ENCODE measurements at regions not wholly inside any gene's neighbourhood (a gene's known extent, or its start where the extent isn't known, plus 50 kb on each side); places are given as distances from the start of the nearest gene placed in this dataset.

DNA sequence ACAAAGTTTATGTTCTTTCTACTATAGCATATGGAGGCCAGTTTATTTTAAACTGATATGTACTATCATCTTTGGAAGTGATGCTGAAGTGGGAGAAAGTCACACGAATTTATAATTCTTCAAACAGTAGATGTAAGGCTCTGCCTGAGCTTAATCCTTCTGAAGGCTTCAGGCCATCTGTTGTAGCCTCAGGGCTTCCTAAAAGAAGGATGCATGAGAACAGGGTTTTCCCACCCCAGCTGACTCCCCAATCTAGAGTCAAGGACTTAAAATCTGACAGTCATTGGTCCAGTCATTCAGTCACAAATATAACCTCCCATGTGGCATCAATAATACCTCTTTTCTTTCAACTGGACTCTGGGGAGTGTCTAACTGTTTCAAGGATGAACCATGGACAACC is 330.5 kb downstream of the KCNS3 start (continued):
- TF ChIP-seq, protein P1, sequence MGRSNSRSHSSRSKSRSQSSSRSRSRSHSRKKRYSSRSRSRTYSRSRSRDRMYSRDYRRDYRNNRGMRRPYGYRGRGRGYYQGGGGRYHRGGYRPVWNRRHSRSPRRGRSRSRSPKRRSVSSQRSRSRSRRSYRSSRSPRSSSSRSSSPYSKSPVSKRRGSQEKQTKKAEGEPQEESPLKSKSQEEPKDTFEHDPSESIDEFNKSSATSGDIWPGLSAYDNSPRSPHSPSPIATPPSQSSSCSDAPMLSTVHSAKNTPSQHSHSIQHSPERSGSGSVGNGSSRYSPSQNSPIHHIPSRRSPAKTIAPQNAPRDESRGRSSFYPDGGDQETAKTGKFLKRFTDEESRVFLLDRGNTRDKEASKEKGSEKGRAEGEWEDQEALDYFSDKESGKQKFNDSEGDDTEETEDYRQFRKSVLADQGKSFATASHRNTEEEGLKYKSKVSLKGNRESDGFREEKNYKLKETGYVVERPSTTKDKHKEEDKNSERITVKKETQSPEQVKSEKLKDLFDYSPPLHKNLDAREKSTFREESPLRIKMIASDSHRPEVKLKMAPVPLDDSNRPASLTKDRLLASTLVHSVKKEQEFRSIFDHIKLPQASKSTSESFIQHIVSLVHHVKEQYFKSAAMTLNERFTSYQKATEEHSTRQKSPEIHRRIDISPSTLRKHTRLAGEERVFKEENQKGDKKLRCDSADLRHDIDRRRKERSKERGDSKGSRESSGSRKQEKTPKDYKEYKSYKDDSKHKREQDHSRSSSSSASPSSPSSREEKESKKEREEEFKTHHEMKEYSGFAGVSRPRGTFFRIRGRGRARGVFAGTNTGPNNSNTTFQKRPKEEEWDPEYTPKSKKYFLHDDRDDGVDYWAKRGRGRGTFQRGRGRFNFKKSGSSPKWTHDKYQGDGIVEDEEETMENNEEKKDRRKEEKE (IDR thresholded peaks at IDR 0.05): no peak
- TF ChIP-seq ZNF622 (IDR thresholded peaks at IDR 0.05): no peak
- TF ChIP-seq NR2C2 (IDR thresholded peaks at IDR 0.05; ENCODE audit: borderline replicate concordance, control insufficient read depth, insufficient read length, low read depth): no peak

DNA sequence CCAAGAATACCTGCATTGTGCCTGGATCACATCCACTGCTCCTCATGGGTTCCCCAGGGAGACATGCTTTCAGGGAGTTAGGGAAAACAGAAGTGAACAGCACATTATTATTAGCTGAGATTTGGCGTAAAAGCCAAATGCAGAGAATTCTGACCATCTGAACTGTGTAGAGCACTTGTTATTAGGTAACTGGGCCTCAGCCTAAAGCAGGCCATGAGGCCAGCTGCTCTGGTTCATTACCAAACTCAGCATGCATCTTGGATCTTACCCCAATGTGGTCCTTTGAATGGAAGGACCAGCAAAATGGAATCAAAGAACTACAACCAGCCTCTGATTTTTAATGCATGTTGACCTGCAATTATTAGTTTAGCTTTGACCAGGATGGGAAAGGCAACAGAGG is 322.3 kb downstream of the KCNS3 start:
- WGBS (ENCODE audit: insufficient coverage, insufficient replicate concordance, low lambda C conversion rate, missing lambda C conversion rate): 47% methylated on average over 1 of the region's 1 CpG
- Histone ChIP-seq H3K79me2 (ENCODE audit: control insufficient read depth, insufficient read depth, low read length) (no peaks in the 10 kb centered on the region), H3K36me3 (ENCODE audit: control insufficient read depth in 2 of 2, insufficient read depth in 2 of 2, low read length in 1 of 2) (no peaks in the 10 kb centered on the region), H3K4me1 (ENCODE audit: control insufficient read depth, insufficient read depth, low read length) (no peaks in the 10 kb centered on the region), H3K9ac (ENCODE audit: control insufficient read depth, insufficient read depth, low read length) (no peak overlapping the region), H3K4me2 (ENCODE audit: control insufficient read depth, insufficient read depth) (no peak overlapping the region), H3K27ac (ENCODE audit: control insufficient read depth, insufficient read depth) (no peak overlapping the region), H4K20me1 (ENCODE audit: control insufficient read depth, insufficient read depth) (no peaks in the 10 kb centered on the region), H3K4me3 (no peak overlapping the region), H3K27me3 (replicated peaks in 1 of 2; ENCODE audit: control insufficient read depth in 2 of 2, insufficient read depth in 2 of 2, low read length in 1 of 2) (peaks cover 0 to 2% of the 10 kb centered on the region in 2 experiments; a peak in 1 of 4 replicates), H2AFZ (ENCODE audit: control insufficient read depth, low read depth, low read length) (no peak overlapping the region), H3K9me3 (replicated peaks; ENCODE audit: control insufficient read depth, insufficient read depth, low read length) (no peaks in the 10 kb centered on the region)
- SMC1A ChIA-PET (ENCODE audit: uncharacterized antibody, unreplicated experiment): no interaction called here
- in situ Hi-C loops (cut with MboI): no loop called here
- DNase-seq (ENCODE audit: low read depth, low spot score) (no peak), FAIRE-seq (no peak), ATAC-seq (no peak)
- POLR2A ChIA-PET: no interaction called here
- RAD21 ChIA-PET (ENCODE audit: unreplicated experiment): no interaction called here
- CTCF ChIA-PET: no interaction called here
- intact Hi-C loops (cut with micrococcal nuclease; ENCODE audit: unreplicated experiment): no loop called here
- BruUV-seq (replicated peaks): no TSS peak
- no peak for TF ChIP-seq JUND (IDR thresholded peaks at IDR 0.05; ENCODE audit: low read depth, low read length)
- no peak for TF ChIP-seq BHLHE40 (IDR thresholded peaks at IDR 0.05; ENCODE audit: borderline replicate concordance in 1 of 2, low read depth in 2 of 2, low read length in 1 of 2)
- no peak for TF ChIP-seq RB1 (IDR thresholded peaks at IDR 0.05; ENCODE audit: borderline replicate concordance)
- TF ChIP-seq, protein P2, sequence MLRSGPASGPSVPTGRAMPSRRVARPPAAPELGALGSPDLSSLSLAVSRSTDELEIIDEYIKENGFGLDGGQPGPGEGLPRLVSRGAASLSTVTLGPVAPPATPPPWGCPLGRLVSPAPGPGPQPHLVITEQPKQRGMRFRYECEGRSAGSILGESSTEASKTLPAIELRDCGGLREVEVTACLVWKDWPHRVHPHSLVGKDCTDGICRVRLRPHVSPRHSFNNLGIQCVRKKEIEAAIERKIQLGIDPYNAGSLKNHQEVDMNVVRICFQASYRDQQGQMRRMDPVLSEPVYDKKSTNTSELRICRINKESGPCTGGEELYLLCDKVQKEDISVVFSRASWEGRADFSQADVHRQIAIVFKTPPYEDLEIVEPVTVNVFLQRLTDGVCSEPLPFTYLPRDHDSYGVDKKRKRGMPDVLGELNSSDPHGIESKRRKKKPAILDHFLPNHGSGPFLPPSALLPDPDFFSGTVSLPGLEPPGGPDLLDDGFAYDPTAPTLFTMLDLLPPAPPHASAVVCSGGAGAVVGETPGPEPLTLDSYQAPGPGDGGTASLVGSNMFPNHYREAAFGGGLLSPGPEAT (IDR thresholded peaks at IDR 0.05; ENCODE audit: low read depth): no peak
- TF ChIP-seq, protein P3, sequence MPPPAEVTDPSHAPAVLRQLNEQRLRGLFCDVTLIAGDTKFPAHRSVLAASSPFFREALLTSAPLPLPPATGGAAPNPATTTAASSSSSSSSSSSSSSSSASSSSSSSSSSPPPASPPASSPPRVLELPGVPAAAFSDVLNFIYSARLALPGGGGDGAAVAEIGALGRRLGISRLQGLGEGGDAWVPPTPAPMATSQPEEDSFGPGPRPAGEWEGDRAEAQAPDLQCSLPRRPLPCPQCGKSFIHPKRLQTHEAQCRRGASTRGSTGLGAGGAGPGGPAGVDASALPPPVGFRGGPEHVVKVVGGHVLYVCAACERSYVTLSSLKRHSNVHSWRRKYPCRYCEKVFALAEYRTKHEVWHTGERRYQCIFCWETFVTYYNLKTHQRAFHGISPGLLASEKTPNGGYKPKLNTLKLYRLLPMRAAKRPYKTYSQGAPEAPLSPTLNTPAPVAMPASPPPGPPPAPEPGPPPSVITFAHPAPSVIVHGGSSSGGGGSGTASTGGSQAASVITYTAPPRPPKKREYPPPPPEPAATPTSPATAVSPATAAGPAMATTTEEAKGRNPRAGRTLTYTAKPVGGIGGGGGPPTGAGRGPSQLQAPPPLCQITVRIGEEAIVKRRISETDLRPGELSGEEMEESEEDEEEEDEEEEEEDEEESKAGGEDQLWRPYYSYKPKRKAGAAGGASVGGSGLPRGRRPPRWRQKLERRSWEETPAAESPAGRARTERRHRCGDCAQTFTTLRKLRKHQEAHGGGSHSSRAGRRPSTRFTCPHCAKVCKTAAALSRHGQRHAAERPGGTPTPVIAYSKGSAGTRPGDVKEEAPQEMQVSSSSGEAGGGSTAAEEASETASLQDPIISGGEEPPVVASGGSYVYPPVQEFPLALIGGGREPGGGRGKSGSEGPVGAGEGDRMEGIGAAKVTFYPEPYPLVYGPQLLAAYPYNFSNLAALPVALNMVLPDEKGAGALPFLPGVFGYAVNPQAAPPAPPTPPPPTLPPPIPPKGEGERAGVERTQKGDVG (CRISPR knock-in tag; IDR thresholded peaks at IDR 0.05): no peak
- TF ChIP-seq ETV6 (conservative IDR thresholded peaks at IDR 0.05 in 1 of 2, IDR thresholded peaks at IDR 0.05 in 1 of 2; ENCODE audit: borderline replicate concordance in 1 of 2, low read depth in 1 of 2): no peak
